ENCODE measurements at regions not wholly inside any gene's neighbourhood (a gene's known extent, or its start where the extent isn't known, plus 50 kb on each side); places are given as distances from the start of the nearest gene placed in this dataset.
A peak's percentile ranks its signal among the peaks of the same experiment; 100 is the strongest.
"Not testable (repeated sequence)": the region's sequence is repeated elsewhere in the genome, so short reads cannot be mapped to it uniquely, and the experiment has no call there.

DNA sequence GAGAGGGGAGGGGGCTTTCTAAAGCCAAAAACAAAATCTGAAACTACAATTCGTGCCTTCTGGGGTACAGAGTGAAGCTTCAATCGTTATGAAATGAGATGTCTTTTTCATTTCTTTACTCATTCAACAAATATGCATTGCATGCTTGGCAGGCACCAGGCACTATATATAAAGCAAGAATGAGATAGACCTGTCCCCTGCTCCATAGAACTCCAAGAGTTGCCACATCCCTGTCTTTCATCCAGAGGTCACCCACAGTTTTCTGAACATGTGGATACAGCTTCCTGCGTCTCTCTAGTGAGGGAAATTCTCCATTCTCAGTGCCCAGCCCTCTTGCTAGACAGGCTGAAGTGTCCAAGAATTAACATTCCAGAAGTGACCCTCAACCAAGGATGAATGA is 343.2 kb upstream of the MAF start:
- DNase-seq (ENCODE audit: low read depth in 2 of 2), result no peak

DNA sequence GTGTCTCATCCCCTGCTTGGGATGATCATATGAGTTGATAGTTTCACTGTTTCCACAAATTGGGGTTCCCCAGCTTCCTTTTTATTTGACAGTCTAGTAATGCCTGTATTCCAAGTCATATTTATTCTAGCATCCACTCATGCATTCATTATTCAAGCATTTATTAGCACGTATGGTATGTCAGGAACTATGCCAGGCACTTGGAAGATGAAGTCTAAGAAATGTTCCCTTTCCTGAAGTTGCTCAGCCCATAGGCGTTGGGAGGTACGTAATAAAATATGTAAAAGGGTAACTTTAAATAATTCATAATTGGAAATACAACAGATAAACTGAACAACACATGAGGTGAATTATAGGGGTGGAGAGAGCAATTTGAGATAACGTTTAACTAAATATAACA is 338.0 kb upstream of the MAF start:
- no peak for DNase-seq (ENCODE audit: low read depth in 2 of 2)

DNA sequence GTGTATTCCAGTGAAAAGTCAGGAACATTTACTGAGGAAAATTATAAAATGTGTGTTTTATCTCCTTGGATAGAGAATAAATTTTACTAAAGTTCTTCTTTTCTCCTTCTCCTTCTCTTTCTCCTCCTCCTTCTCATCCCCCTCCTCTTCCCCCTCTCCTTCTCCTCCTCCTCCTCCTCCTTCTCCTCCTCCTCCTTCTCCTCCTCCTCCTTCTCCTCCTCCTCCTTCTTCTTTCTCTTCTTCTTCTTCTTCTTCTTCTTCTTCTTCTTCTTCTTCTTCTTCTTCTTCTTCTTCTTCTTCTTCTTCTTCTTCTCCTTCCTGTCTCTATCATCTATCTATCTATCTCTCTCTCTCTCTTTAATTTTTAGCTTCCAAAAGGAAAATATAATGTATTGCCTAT is 337.1 kb upstream of the MAF start:
- DNase-seq (ENCODE audit: low read depth in 2 of 2), result not testable (repeated sequence)

DNA sequence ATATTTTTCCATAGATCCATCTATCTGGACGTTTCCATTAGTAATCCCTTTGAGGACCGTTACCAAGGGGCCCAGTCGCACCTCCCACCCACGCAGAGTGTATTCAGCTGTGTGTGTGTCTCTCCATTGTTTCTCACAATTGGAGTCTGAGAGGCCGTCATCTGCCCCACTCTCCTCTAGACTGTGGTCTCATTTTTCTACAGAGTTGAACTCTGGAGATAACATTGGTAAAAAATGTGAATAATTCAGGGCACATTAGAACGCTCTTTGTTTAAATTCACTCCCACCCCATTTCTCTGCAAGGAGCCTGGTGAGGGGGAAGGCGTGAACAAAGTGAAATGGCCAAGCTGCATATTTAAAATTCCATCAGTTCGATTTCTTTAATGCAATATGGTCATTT is 333.1 kb upstream of the MAF start:
- no peak for DNase-seq (ENCODE audit: low read depth in 2 of 2)

DNA sequence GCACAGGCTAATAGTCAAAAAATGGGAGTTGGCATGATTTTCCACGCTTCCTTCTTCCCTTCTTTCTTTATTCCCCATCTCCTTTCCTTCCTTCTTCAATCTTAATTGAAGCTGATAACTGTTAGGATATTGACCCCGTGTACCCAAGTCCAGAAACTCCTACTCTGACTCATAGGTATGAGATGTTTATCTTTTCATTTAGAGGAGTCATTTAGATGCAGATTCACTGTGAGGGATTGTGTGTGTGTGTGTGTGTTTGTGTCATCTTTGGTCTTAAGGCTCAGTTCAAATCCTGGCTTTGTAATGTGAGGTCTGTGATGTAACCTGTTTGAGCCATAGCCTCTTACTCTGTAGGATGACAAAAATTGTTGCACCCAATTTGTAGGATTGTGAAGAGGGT is 332.0 kb upstream of the MAF start:
- DNase-seq (ENCODE audit: low read depth in 2 of 2), result no peak

DNA sequence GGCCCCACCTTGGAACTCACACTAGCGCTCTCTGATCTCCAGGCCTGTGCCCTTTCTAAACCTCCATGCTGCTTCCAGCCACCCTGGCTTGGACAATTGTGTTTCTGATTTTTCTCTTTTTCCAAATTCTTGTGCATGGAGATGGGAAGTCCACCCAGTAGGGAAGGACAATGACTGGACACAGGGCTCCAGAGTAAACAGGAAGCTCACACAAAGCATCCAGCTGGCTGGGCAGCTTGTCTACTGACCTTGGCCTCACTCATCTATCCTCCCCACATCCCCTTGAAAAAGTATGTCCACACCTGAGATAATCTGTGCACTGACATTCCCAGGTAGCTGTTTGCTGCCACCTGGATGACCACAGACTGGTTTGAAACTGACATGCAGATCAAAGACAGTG is 331.2 kb upstream of the MAF start:
- peak; percentile 22 to 73 for DNase-seq (ENCODE audit: low read depth in 2 of 2)

DNA sequence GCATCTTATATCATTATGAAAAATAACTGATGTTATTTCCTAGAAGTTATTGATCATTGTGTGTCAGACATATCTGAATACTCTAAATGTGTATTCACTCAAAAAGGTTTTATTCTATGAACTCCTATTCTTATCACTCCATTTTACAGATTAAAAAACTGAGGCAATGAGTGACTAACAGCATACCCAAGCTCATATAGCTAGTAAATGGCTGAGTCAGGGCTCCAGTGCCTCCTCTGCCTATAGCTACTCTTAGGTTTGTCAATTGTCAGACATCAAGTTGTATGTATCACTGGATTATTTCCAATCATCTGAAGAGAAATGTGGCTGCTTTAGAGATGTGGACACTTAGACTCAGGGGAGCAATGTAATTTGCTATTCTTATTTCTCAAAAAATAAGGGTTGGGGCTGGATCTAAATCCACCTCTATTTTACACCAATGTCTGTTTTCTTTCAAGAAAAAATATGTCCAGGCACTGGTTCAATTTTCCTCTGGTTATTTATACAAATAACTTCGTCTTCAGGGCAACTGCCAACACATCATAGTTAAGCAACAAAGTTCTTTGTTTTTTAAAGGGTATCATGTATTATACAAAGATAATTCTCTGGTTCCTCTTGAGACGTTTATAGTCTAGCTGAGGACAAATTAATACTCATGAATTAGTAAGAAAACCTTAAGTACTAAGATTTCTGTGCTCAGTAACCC is 328.9 kb upstream of the MAF start:
- DNase-seq (ENCODE audit: low read depth in 2 of 2), result no peak

DNA sequence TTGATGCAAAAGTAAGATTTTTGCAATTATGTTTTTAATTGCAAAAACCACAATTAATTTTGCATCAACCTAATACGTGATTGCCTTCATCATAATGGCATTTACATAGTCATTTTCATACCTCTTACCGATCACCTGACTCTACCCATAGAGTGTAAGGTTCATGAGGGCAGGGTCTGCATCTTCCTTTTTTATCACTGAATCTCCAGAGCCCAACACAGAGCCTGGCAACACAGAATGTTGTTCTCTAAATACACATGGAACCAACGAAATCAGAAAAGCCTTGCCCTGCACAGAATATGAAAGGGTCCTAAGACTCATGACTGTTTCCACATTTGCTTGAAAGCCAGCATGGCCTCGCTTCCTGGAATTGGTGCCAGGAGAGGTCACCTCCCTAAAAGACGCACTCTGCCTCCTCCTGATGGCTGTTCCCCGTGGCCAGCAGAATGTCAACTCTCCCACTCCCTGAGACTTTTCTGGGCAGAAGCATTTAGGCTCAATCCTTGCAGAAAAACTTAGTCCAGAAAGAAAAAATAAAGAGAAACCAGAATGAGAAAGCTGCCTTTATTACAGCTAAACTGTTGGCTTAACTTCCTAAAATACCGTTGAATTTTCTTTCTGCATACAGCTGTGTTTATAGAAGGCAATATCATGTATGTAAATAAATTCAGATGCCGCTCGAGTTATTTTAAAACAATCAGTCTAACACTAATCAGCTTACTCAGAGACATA is 327.8 kb upstream of the MAF start:
- no peak for DNase-seq (ENCODE audit: low read depth in 2 of 2)

DNA sequence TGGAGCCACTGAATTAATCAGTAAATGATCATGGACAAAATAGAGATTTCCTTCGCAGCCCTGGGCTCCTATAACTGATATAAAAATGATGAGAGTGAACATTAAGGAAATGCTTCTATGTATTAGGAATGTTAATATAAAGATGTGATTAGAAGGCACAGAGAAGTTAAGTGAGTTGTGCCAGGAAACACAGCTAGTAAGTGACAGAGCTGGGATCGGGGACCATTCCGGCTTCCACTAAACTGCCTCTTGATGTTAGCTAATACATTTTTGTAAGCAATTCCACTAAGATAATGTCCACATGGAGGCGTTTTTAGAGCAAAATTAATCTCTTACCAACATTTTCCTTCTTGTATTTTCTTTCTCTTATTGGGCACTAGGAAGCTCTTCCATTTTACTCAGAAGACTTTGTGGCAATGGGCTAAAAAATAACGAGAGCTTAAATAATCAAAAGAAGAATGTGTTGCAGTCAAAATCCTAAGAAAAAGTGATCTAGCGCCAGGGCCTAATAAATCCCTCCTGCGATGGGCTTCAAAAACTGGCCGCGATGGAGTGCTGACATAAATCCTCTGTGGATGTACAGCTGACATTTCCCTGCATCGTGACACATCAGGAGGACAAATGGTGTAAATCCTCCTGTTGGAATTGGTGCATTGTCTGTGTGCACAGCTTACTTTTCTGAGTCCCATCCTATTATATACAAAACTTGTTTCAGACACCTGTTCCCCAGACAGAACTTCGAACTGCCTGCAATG is 326.1 kb upstream of the MAF start:
- no peak for DNase-seq (ENCODE audit: low read depth in 2 of 2)

DNA sequence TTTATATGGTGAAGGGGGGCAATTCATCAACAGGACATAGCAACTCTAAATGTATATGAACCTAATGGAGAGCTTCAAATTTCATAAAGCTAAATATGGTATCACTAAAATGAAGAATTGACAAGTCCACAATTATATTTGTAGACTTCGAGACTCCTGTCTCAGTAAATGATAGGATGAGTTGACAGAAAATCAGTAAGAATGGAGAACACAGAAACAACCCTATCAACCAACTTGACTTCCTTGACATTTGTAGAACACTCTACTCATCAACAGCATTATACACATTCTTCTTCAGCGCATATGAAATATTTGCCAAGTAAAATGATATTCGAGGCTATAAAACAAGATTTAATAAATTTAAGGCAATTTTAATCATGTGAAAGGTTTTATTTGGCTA is 322.9 kb upstream of the MAF start:
- DNase-seq (ENCODE audit: low read depth in 2 of 2), result no peak

DNA sequence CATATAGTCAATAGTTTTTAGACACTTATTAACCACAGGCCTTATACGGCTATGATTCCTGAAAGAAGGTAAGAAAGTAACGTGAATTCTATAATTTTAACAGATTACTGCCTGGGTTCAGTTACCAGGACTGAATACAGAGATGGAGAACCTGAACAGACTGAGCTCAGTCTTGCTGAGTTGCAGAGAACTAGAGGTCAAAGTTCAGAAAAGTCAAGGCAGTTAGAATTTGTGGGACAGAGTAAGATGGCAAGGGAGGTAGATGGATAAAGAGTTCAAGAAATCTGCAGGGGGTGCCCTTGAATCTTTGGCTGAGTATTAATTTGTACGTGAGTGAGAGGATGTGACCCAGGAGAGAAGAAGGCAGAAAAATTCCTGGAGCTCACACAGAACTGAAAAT is 320.1 kb upstream of the MAF start:
- DNase-seq (ENCODE audit: low read depth in 2 of 2), result no peak

DNA sequence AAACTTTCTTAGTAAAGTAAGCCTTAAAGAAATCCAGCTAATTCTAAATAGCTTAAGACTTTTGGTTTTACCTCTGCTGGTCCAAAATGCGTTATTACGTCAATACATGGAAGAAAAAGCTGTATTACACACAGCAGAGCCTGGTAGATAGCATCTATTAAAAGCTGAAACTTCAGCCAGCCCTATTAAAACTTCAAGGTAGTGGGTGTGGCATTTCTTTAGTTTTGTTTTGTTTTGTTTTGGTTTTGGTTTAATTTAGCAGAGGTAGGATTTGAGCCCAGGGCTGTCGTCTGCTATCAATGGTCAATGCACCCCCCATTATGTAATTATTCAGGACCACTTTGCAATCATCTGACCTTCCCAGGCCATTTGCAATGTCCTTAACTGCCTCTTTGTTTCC is 318.4 kb upstream of the MAF start:
- no peak for DNase-seq (ENCODE audit: low read depth in 2 of 2)

DNA sequence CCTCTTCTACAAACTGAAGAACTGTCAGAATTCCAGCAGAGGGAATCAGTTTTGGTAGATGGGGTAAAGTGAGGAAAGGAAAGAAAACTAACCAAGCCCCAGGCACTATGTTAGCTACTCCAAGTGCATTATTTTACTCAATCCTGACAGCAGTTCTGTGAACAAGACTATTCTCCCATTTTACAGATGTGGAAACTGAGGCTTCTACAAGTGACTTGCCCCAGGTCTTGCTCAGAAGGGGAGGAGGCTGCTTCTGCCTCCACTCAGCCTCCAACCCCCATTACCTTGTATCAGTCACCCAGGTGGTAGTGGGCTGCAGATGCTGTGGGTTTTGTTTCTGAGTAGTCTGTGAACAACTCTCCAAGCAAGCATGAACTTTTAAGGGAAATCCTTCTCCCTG is 315.2 kb upstream of the MAF start:
- DNase-seq (ENCODE audit: low read depth in 2 of 2), result no peak

DNA sequence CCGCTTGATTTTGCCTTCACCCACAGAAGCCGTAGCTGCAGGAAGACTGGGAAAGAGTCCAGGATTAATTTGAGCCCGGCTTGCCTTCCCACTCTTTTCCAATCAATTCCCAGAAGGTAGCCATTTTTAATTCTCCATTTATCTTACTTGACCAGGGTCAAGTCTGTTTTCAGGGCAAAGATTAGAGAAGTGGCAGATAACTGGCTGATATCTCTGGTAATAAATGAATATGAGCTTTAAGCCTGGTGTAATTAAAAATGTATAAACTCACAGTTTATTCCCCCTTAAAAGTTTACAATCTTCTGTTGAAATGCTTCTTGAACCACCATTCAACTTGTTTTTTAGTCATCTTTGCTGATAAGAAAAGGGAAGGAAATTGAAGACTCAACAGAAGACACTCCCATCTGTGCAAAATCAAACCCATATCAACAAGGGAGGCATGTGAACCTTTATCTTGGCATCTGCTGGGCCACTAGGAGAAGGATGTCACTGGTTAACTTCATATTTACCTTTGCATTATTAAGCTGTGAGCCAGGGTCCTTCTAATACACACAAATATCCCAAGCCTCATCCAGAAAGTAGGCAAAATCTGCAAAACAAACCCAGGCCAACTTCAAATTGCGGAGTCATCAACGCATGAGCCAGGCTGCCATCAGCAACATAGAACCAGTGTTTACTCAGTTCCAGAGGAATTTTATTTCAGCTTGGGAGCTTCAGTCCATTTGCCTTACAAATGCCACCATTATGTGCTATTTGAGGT is 314.6 kb upstream of the MAF start:
- DNase-seq (ENCODE audit: low read depth in 2 of 2), result no peak

DNA sequence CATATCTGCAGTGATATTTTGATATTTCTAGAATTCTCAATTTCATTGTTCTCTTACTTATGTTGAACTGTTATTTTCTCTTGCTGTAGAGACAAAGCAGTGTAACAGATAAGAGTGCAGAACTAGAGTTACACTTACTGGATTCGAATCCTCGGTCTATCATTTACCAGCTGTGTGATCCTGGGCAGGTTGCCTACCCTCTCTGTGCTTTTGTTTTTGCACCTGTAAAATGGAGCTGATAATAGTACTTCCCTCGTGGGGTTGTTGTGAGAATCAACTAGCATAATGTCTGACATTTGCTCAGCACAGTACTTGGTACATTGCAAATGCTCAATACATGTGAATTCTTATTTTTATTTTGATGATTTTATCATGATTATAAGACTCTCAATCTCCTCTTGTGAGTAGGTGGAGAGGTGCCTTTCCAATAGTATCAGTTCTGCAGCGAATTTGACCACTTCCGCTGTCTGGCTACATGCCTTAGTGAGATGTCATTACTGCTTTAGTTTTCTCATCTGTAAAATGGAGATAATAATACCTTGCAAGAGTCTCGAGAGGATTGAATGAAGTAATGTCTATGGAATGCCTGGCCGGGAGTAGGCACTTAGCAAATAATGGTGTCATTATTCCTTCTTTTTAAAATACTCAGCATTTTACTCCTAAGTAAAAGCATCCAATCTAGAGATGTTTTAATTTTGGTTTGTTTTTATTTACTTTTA is 312.2 kb upstream of the MAF start:
- DNase-seq (ENCODE audit: low read depth in 2 of 2), result no peak

DNA sequence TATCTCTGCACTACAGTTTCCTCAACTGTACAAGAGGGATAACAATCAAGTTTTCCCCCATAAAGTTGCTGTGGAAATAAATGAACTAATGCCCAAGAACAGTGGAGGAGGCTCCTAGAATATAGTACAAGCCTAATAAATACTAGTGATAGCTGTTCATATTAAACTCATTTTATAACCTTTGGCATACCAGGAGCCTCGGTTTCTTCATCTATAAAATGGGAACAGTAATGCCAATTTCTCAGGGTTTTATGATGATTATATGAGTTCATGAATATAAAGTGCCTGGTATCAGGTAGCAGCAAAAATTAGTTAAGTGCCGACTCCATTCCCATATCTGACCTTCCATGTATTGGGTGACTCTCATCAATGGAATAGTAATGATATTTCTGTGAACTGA is 311.1 kb upstream of the MAF start:
- DNase-seq (ENCODE audit: low read depth in 2 of 2), result no peak

DNA sequence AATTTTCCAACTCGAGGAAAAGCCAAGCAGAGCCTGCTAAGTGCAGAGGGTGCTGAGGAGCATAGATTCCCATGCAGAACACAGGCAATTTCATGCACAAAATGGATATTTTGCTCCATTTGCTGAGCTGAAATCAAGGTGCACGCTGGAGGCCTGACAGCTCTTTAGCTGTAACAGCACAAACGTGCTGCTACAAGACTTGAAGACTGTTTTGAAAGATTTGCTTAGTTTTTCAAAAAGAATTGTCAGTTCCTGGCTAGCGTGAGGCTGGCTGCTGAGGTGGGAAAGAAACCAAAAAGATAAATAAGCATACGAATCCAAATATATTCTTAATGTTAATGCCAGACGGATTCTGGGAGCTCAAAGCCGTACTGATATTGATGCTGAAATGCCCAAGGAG is 309.0 kb upstream of the MAF start:
- no peak for DNase-seq (ENCODE audit: low read depth in 2 of 2)

DNA sequence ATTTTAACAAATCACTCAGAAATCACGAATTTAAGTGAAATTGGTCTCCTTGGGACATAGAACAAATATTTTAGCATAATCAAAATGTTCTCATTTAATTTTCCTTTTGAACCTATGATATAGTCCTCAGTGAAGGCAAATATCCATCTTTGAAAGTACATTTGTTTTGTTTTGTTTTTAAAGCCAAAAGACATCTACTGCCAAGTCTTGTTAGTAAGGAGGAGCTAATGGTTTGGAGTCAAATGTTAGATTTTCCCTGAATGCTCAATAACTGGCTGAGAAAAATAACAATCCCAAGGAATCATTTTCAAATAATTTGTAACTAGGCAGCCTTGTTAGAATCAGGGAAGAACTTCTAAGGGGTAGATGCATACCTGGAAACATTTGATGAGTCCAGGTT is 302.9 kb upstream of the MAF start:
- DNase-seq (ENCODE audit: low read depth in 2 of 2), result no peak

DNA sequence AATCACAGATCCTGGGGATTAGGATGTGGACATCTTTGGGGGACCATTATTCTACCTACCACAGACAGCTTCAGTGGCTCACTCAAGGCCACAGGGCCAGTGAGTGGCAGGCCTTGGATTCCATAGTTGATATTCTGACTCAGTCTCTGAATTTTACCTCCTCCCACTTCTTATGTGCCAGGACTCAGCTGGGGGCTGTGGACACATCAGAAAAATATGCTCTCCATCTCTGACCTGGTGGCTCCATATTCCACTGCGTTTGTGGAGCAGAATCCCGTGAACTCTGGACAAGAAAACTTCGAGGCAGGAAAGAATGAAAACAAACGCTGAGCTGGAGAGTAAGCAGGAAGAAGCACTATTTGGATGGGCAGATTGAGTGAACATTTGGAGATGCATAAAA is 301.8 kb upstream of the MAF start:
- no peak for DNase-seq (ENCODE audit: low read depth in 2 of 2)

DNA sequence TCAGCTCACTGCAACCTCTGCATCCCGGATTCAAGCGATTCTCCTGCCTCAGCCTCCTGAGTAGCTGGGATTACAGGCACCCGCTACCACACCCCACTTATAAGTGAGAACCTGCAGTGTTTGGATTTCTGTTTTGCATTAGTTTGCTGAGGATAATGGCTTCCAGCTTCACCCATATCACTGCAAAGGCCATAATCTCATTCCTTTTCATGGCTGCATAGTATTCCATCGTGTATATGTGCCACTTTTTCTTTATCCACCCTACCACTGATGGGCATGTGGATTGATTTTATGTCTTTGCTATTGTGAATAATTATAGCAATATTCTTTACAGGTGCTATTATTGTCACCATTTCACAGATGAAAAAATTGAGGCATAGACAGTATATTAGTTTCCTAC is 301.0 kb upstream of the MAF start:
- no peak for DNase-seq (ENCODE audit: low read depth in 2 of 2)

DNA sequence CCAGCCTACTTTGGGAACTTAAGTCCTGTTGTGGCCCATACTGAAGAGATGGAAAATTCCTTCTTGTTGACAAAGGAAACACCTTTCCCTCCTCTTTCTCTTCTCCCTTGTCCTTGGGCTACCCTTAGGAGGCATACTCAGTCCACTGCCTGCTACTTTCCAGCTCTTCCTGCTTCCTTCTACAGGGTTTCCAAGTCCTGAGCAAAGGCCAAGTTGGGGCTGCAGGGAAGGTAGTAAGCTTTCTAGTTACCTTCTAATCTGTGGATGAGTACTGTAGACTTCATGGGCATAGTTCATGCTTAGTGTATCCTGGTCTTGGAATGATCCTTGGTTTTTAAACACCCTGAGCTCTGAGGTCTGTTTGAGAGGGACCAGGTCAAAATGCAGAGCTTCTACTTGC is 299.2 kb upstream of the MAF start:
- no peak for DNase-seq (ENCODE audit: low read depth in 2 of 2)

Measured in dermis microvascular lymphatic vessel endothelial cell (primary cell).